HG03280 (cell line): ENCODE measurements at regions not wholly inside any gene's neighbourhood (a gene's known extent, or its start where the extent isn't known, plus 50 kb on each side); places are given as distances from the start of the nearest gene placed in this dataset.
"Not testable (repeated sequence)": the region's sequence is repeated elsewhere in the genome, so short reads cannot be mapped to it uniquely, and the experiment has no call there.

Experiments used
- ATAC-seq: cut with Tn5 transposase; IDR thresholded peaks from one replicate; pipeline ENCODE4 v1.9.1; 2021; ENCODE audit warnings: mild to moderate bottlenecking, moderate library complexity; ENCODE audit not compliant: unreplicated experiment

GRCh38 chr13:90246687-90247345 lies 1100.7 kb upstream of the MIR17HG start:
- ATAC-seq = no peak

GRCh38 chr13:90253806-90254205 lies 1093.7 kb upstream of the MIR17HG start:
- no peak for ATAC-seq

- ATAC-seq = no peak
Measured at GRCh38 chr13:90254437-90254836, 1093.0 kb upstream of the MIR17HG start.

- no peak for ATAC-seq
Measured at GRCh38 chr13:90256746-90257145, 1090.7 kb upstream of the MIR17HG start.

GRCh38 chr13:90258129-90258528 lies 1089.4 kb upstream of the MIR17HG start:
- no peak for ATAC-seq

GRCh38 chr13:90261343-90261742 lies 1086.1 kb upstream of the MIR17HG start:
- no peak for ATAC-seq

- ATAC-seq = no peak
Measured at GRCh38 chr13:90270226-90270625, 1077.3 kb upstream of the MIR17HG start.

GRCh38 chr13:90272356-90272755 lies 1075.1 kb upstream of the MIR17HG start:
- ATAC-seq = no peak

- ATAC-seq = no peak
Measured at GRCh38 chr13:90276216-90276615, 1071.3 kb upstream of the MIR17HG start.

- not testable (repeated sequence) for ATAC-seq
Measured at GRCh38 chr13:90278231-90278630, 1069.3 kb upstream of the MIR17HG start.

GRCh38 chr13:90281709-90282108 lies 1065.8 kb upstream of the MIR17HG start:
- ATAC-seq = no peak

GRCh38 chr13:90287521-90287920 lies 1060.0 kb upstream of the MIR17HG start:
- no peak for ATAC-seq

GRCh38 chr13:90293793-90294361 lies 1053.6 kb upstream of the MIR17HG start:
- no peak for ATAC-seq

GRCh38 chr13:90299238-90299637 lies 1048.2 kb upstream of the MIR17HG start:
- no peak for ATAC-seq

GRCh38 chr13:90300015-90300414 lies 1047.5 kb upstream of the MIR17HG start:
- ATAC-seq = no peak

GRCh38 chr13:90302107-90302506 lies 1045.4 kb upstream of the MIR17HG start:
- ATAC-seq = no peak

GRCh38 chr13:90305796-90306195 lies 1041.7 kb upstream of the MIR17HG start:
- ATAC-seq = no peak

- no peak for ATAC-seq
Measured at GRCh38 chr13:90307136-90307535, 1040.4 kb upstream of the MIR17HG start.

GRCh38 chr13:90308249-90308648 lies 1039.2 kb upstream of the MIR17HG start:
- ATAC-seq = no peak

- ATAC-seq = no peak
Measured at GRCh38 chr13:90311929-90312328, 1035.6 kb upstream of the MIR17HG start.

- no peak for ATAC-seq
Measured at GRCh38 chr13:90315061-90315460, 1032.4 kb upstream of the MIR17HG start.

- no peak for ATAC-seq
Measured at GRCh38 chr13:90320664-90321063, 1026.8 kb upstream of the MIR17HG start.
